ENCODE measurements at regions not wholly inside any gene's neighbourhood (a gene's known extent, or its start where the extent isn't known, plus 50 kb on each side); places are given as distances from the start of the nearest gene placed in this dataset.
A peak's percentile ranks its signal among the peaks of the same experiment; 100 is the strongest.

- DNase-seq, result no peak
Measured at GRCh38 chr2:176614930-176615329, 345.7 kb downstream of the MTX2 start.

GRCh38 chr2:176619504-176619903, 350.3 kb downstream of the MTX2 start:
- no peak for DNase-seq

- no peak for DNase-seq
Measured at GRCh38 chr2:176621350-176621749, 352.1 kb downstream of the MTX2 start.

DNA sequence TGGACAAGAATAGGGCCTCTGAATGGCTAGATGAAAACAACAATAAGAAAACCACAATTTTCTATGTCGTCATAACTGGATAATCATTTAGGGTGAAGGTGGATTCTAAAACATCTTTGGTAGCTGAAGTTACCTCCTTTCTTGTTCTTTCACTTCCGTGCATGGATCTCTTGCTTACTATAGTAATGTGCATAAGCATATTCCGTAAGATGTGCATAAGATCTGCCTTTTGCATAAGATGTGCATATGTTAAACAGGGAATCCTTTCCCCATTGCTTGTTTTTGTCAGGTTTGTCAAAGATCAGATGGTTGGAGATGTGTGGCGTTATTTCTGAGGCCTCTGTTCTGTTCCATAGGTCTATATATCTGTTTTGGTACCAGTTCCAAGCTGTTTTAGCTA, 353.6 kb downstream of the MTX2 start:
- no peak for DNase-seq

DNA sequence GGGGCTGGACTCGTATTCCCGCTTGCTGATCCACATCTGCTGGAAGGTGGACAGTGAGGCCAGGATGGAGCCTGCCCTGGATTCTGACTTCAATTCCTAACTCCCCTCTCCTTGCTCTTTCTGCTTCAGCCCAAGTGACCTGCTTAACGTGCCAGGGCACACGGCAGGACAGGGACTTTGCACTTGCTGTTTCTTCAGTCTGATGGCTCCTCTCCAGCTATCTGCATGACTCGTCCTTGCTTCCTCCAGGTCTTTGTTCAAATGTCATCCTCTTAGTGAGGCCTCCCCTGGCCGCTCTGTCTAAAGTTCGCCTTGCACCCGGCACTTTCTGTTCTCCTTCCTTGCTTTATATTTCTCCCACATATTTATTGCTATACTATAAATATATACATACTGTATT, 357.6 kb downstream of the MTX2 start:
- DNase-seq, result no peak

GRCh38 chr2:176628438-176628837, 359.2 kb downstream of the MTX2 start:
- no peak for DNase-seq

- no peak for DNase-seq
Measured at GRCh38 chr2:176633754-176634153, 364.5 kb downstream of the MTX2 start.

GRCh38 chr2:176636401-176636800, 367.2 kb downstream of the MTX2 start:
- no peak for DNase-seq

- no peak for DNase-seq
Measured at GRCh38 chr2:176637142-176637485, 367.9 kb downstream of the MTX2 start.

DNA sequence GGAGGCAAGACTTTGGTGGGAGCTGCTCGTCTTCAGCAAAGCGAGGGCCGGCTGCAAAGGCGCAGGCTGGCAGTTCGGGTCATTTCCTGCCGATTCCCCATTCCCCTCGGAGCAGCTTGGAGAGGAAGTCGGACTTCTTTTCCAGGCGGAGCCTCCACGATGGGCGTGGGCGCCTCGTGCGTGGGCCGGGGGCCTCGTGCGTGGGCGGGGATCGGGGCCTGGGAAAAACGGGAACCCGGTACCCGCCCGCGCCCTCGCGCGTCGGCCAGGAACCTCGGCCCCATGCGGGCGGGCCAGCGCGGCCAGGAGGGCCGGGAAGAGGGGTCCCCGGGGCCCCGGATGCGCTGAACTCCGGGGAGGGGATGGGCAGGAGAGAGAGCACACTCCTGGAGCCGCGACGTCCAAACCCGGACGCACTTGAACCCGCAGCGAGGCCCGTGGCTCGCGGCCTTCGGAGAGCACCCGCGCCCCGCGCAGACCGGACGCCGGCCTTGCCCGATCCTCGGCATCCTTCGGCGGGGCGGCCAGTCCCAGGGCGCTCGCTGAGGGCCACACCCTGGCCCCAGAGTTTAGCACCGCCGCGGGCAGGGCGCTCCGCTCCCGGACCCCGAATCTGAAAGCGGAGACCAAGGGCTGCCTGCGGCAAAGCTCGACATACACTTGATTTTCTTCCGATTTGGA, 368.4 kb downstream of the MTX2 start:
- no peak for DNase-seq

GRCh38 chr2:176638167-176639015, 369.1 kb downstream of the MTX2 start:
- DNase-seq, result peak; percentile 36 to 38

DNA sequence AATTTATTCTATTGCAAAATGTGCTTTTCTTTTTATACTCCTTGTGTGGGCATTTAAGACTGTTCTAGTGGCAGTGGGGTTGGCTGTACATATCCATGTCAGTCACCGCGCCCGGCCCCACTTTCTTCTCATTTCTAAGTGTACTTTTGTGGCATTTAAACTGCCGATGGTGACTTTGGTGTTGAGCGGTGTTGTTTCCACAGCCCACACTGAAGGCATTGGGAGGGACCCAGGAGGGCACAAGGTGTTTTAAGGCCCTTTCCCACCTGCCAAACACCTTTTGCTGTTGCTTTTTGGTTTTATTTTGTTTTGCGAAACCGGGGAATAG, 369.7 kb downstream of the MTX2 start:
- no peak for DNase-seq

DNA sequence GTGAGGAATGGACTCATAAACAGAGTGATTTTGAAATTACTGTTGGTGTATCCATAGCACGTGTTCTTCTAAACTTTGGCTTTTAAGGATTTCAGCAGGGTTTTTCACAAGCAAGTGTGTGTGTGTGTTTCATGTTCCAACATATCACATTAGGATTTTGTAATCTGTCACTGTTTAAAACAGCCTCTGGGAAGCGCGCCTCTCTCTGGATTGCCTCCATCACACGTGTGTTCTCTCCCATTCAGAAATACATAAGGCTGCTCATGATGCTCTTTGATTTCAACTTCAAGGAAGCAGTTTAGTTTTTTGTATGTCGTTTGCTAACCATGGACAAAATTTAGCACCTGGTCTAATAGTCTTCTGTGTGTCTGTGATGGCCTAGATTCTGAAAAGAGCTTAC, 370.4 kb downstream of the MTX2 start:
- DNase-seq, result no peak

GRCh38 chr2:176641436-176641835, 372.2 kb downstream of the MTX2 start:
- DNase-seq, result no peak

- no peak for DNase-seq
Measured at GRCh38 chr2:176642074-176642473, 372.8 kb downstream of the MTX2 start.

DNA sequence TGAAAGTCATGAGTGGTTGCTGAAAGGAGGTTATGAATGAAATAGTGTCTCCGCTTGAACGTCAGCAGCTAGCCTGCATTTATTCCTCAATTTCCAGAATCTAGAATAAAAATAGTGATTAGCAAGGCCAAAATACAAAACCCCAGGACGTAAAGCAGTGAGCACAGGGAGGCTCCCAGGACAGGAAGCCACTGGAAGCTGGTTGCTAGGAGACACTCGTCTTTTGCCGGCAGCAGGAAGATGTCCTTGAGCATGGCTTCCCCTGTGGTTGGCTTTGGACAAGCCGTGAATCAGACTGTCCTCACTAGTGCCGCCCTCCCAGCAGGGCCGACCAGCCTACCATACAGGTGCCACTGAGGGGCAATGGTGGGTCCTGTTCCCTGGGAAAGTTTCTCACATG, 374.4 kb downstream of the MTX2 start:
- no peak for DNase-seq

DNA sequence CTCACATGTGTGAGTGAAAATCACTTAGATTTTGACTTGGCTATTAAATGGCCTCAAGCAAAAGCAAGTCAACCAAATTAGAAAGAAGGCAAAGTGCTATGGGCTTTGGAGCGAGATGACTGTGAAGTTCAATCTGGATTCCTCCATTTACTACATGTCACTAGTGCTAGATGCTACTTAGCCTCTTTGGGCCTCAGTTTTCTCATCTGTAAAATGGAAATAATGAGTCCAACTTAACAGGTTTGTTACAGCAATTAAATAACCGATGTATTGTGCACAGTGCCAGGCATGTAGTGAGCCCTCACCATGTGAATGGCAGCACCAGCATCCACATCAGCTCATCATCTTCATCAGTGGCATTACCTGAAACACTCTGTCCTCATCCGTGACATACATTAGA, 376.3 kb downstream of the MTX2 start:
- no peak for DNase-seq

DNA sequence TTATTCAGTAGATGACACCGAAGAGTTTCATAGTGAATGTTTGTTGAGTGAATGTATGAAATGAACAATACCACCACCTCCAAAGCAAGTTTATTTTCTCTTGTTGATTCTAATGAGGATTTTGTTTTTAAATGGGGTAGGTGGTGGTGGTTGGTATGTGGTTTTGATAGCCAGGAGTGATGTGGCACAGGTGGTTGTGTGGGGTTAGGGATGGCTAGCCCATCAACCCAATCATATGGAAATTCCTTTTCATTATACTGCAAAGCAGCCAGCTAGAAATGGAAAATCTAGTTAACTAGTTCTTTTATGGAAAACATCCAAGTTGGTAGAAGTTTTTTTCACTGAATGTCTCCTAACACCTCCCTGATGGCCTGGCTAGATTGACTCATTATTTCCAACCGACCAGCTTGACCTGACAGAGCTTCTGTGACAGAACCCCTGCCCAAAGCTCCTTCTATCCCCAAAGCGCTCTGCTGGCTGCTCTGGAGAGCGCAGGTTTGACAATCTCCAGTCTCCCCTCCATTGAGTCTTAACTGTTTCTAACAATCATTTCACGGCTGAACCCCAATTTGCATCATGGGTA, 376.9 kb downstream of the MTX2 start:
- no peak for DNase-seq

GRCh38 chr2:176647325-176648165, 378.3 kb downstream of the MTX2 start:
- DNase-seq, result no peak

DNA sequence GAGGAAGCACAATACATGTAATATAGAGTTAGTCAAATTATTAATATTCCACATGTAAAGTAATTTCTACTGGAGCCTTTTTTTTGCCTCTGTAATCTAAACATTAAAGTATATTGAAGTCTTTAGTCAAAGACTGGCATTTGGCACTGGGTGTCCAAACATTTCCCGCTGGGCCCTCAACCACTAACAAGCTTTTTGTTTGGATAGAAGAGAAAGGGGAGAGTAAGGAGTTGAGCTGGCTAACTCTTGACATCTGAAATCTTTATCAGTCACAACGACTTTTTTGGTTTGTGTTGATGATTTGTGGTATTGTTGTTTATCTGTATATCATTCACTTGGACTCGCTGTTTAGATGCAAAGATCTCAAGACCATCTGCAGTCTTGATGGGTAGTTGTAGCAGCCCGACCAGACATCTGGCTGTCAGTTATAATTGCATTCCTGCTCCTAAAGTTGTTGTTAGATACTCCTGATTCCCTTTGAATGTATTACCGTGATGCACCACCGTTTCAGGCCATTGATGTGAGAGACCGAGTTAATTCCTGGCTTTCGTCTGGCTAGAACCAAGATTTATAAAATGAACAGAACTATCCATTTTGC, 379.6 kb downstream of the MTX2 start:
- DNase-seq, result no peak

DNA sequence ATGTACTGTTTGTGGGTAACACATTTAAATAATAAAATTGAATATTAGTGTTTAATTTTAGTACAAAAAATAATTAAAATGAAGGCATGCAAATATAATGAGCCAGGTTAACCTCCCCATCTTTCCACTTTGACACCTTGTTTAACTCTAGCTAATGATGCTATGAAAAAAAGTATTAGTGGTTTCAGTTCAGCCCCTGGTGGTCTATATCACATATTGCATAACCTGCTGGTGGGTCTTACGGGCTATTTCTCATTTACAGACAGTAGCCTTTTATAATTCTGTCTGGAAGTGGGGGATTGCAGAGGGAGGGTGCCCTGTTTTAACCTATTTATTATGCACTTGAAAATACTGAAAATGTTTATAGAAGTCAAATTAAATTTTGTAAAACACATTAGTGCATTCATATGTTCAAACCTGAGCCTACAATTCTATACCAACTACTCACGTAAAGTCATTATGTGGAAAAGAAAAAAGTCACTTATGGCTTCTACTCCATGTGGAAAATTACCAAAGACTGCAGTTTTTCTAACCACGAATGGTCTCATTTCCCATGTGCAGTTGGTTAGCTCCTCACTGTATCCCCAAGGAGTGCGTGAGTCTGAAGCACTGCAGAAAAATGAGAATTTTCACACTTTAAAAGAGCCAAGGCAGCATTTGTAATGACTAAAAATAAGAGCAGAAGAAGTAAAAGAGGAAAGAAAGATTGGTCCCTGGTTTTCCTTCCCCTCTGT, 381.0 kb downstream of the MTX2 start:
- DNase-seq, result no peak

GRCh38 chr2:176650838-176651555, 381.8 kb downstream of the MTX2 start:
- no peak for DNase-seq
